Panc1 (cell line): ENCODE measurements at regions not wholly inside any gene's neighbourhood (a gene's known extent, or its start where the extent isn't known, plus 50 kb on each side); places are given as distances from the start of the nearest gene placed in this dataset.

Source experiments
- POLR2AphosphoS5 ChIP-seq: IDR thresholded peaks from 2 replicates; pipeline ENCODE4 v1.6.1; 2012; ENCODE audit warnings: mild to moderate bottlenecking, low read depth, low read length, moderate library complexity
- SIN3A ChIP-seq: IDR thresholded peaks from 2 replicates; pipeline ENCODE4 v1.6.1; 2012; ENCODE audit warnings: low read depth, mild to moderate bottlenecking, low read length, moderate library complexity, borderline replicate concordance; ENCODE audit not compliant: insufficient read depth
- TF ChIP-seq, protein P1 (sequence below): fragments of 450-650 bp; IDR thresholded peaks from 2 replicates; pipeline ENCODE4 v1.5.1; 2017; ENCODE audit warnings: mild to moderate bottlenecking
- TF ChIP-seq, protein P2 (sequence below), 2 experiments: IDR thresholded peaks; 2 replicates each; pipeline ENCODE4 v1.6.1; 2011 to 2012; ENCODE audit warnings: low read depth in 2 of 2, control low read depth in 1 of 2, low read length in 1 of 2, mild to moderate bottlenecking in 1 of 2, moderate library complexity in 1 of 2; ENCODE audit not compliant: insufficient read depth in 1 of 2

DNA sequence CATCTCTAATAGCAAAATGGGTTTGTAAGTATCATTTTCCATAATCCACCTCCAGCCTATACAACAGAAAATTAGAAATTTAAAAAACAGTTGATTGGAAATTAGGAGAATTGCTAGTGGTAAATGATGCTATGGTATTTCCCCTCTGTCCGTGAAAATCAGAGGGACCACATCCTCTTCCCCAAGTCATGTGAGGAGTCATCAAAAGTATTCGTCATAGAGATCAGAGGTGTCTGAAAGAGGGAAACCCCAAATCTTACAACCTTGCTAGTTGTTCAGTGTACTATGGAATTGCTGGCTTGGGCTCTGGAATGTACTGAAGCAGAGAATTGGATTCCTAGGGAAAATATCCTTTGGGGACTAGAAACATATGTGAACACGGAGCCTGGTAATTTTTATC, 241.4 kb upstream of the ARHGAP24 start:
- TF ChIP-seq, protein P1, sequence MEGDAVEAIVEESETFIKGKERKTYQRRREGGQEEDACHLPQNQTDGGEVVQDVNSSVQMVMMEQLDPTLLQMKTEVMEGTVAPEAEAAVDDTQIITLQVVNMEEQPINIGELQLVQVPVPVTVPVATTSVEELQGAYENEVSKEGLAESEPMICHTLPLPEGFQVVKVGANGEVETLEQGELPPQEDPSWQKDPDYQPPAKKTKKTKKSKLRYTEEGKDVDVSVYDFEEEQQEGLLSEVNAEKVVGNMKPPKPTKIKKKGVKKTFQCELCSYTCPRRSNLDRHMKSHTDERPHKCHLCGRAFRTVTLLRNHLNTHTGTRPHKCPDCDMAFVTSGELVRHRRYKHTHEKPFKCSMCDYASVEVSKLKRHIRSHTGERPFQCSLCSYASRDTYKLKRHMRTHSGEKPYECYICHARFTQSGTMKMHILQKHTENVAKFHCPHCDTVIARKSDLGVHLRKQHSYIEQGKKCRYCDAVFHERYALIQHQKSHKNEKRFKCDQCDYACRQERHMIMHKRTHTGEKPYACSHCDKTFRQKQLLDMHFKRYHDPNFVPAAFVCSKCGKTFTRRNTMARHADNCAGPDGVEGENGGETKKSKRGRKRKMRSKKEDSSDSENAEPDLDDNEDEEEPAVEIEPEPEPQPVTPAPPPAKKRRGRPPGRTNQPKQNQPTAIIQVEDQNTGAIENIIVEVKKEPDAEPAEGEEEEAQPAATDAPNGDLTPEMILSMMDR = no peak
- TF ChIP-seq, protein P2, sequence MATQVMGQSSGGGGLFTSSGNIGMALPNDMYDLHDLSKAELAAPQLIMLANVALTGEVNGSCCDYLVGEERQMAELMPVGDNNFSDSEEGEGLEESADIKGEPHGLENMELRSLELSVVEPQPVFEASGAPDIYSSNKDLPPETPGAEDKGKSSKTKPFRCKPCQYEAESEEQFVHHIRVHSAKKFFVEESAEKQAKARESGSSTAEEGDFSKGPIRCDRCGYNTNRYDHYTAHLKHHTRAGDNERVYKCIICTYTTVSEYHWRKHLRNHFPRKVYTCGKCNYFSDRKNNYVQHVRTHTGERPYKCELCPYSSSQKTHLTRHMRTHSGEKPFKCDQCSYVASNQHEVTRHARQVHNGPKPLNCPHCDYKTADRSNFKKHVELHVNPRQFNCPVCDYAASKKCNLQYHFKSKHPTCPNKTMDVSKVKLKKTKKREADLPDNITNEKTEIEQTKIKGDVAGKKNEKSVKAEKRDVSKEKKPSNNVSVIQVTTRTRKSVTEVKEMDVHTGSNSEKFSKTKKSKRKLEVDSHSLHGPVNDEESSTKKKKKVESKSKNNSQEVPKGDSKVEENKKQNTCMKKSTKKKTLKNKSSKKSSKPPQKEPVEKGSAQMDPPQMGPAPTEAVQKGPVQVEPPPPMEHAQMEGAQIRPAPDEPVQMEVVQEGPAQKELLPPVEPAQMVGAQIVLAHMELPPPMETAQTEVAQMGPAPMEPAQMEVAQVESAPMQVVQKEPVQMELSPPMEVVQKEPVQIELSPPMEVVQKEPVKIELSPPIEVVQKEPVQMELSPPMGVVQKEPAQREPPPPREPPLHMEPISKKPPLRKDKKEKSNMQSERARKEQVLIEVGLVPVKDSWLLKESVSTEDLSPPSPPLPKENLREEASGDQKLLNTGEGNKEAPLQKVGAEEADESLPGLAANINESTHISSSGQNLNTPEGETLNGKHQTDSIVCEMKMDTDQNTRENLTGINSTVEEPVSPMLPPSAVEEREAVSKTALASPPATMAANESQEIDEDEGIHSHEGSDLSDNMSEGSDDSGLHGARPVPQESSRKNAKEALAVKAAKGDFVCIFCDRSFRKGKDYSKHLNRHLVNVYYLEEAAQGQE (IDR thresholded peaks at IDR 0.05; ENCODE audit: insufficient read depth in 1 of 2, low read depth in 2 of 2, low read length in 1 of 2) = no peak
- TF ChIP-seq POLR2AphosphoS5 (no peak), SIN3A (no peak)
